ENCODE measurements at regions not wholly inside any gene's neighbourhood (a gene's known extent, or its start where the extent isn't known, plus 50 kb on each side); places are given as distances from the start of the nearest gene placed in this dataset.

GRCh38 chr2:217154923-217155322 is 295.1 kb upstream of the TNP1 start:
- no peak overlapping the region for H3K4me3 ChIP-seq
- 76 to 85% methylated on average over 9 of the region's 9 CpGs for WGBS, 2 donors
- no peaks in the 10 kb centered on the region for H3K36me3 ChIP-seq
- H3K27me3 ChIP-seq, result no peaks in the 10 kb centered on the region
- ATAC-seq (ENCODE audit: low FRiP score in 2 of 2) (no peak), DNase-seq (no peak)
- TF ChIP-seq POLR2A (IDR thresholded peaks at IDR 0.05) (no peak), EP300 (IDR thresholded peaks at IDR 0.05) (no peak), POLR2AphosphoS5 (IDR thresholded peaks at IDR 0.05) (no peak)
- TF ChIP-seq, protein P1, sequence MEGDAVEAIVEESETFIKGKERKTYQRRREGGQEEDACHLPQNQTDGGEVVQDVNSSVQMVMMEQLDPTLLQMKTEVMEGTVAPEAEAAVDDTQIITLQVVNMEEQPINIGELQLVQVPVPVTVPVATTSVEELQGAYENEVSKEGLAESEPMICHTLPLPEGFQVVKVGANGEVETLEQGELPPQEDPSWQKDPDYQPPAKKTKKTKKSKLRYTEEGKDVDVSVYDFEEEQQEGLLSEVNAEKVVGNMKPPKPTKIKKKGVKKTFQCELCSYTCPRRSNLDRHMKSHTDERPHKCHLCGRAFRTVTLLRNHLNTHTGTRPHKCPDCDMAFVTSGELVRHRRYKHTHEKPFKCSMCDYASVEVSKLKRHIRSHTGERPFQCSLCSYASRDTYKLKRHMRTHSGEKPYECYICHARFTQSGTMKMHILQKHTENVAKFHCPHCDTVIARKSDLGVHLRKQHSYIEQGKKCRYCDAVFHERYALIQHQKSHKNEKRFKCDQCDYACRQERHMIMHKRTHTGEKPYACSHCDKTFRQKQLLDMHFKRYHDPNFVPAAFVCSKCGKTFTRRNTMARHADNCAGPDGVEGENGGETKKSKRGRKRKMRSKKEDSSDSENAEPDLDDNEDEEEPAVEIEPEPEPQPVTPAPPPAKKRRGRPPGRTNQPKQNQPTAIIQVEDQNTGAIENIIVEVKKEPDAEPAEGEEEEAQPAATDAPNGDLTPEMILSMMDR (IDR thresholded peaks at IDR 0.05), result no peak
- no peaks in the 10 kb centered on the region for H3K9me3 ChIP-seq
- H3K27ac ChIP-seq, result no peak overlapping the region
- H3K4me1 ChIP-seq, result no peaks in the 10 kb centered on the region

- no peaks in the 10 kb centered on the region for H3K9me3 ChIP-seq
- H3K27ac ChIP-seq, result no peak overlapping the region
- H3K4me3 ChIP-seq, result no peak overlapping the region
- H3K4me1 ChIP-seq, result no peaks in the 10 kb centered on the region
- 73 to 85% methylated on average over 5 of the region's 5 CpGs for WGBS, 2 donors
- H3K36me3 ChIP-seq, result no peaks in the 10 kb centered on the region
- ATAC-seq (ENCODE audit: low FRiP score in 2 of 2) (no peak), DNase-seq (no peak)
- TF ChIP-seq POLR2A (IDR thresholded peaks at IDR 0.05), result no peak
- no peak for TF ChIP-seq EP300 (IDR thresholded peaks at IDR 0.05)
- TF ChIP-seq, protein P1 (IDR thresholded peaks at IDR 0.05), result no peak
- no peaks in the 10 kb centered on the region for H3K27me3 ChIP-seq
Measured at GRCh38 chr2:217153510-217153909, 293.6 kb upstream of the TNP1 start.

DNA sequence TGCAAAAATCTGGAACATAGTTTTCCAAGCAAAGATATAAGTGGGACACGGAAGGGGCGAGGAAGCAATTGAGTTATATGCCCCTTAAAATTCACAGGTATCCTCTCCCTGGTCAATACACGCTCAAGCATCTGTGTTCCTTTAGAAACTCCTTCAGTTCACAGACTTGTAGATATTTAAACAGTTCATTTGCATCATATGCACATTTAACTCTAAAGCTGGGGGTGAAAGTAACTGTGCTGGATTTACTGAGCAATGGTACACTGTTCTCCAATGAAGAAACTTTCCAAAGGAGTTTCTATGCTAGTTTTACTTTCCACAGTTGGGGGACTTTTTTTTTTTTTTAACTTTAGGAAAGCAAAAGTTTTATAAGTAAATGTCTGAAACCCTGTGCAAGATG is 293.0 kb upstream of the TNP1 start:
- ATAC-seq (ENCODE audit: low FRiP score in 2 of 2), result no peak
- H3K27me3 ChIP-seq, result no peaks in the 10 kb centered on the region
- TF ChIP-seq POLR2AphosphoS5 (IDR thresholded peaks at IDR 0.05) (no peak), EP300 (IDR thresholded peaks at IDR 0.05) (no peak)
- TF ChIP-seq, protein P1 (IDR thresholded peaks at IDR 0.05), result no peak
- H3K4me1 ChIP-seq, result peaks cover 0 to 3% (median 0%) of the 10 kb centered on the region in 4 donors
- no peak for DNase-seq
- no peaks in the 10 kb centered on the region for H3K36me3 ChIP-seq
- no peaks in the 10 kb centered on the region for H3K9me3 ChIP-seq
- no peak overlapping the region for H3K27ac ChIP-seq
- 93 to 95% methylated on average over 3 of the region's 3 CpGs for WGBS, 2 donors
- no peak overlapping the region for H3K4me3 ChIP-seq

- Histone ChIP-seq H3K27ac (no peak overlapping the region), H3K9me3 (no peaks in the 10 kb centered on the region), H3K4me1 (peaks cover 0 to 3% (median 0%) of the 10 kb centered on the region in 4 donors), H3K36me3 (no peaks in the 10 kb centered on the region), H3K4me3 (no peak overlapping the region), H3K27me3 (no peaks in the 10 kb centered on the region)
- TF ChIP-seq POLR2AphosphoS5 (IDR thresholded peaks at IDR 0.05) (peak in 1 of 2 donors; percentile 17), POLR2A (IDR thresholded peaks at IDR 0.05) (no peak)
- WGBS, 2 donors, result 69 to 80% methylated on average over 10 of the region's 10 CpGs
- DNase-seq, result no peak
- no peak for ATAC-seq (ENCODE audit: low FRiP score in 2 of 2)
Measured at GRCh38 chr2:217151509-217152206, 291.8 kb upstream of the TNP1 start.

DNA sequence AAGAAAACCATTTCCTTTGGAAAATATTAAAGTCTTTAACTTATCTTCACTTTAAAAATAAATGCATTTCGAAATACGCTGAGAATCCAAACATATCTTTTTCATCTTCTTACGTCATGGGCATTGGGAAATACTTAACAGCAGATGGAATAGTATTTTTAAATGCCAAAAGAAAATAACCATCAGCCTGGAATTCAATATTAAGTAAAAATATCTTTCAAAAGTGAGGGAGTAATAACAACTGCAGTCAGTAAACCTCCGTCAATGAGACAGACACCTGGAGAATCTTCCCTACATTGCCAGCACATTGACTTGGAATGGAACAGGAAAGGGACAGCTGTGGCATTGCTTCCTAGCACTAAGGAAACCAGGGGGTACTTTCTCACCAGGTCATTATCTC is 290.4 kb upstream of the TNP1 start:
- Histone ChIP-seq H3K4me3 (no peak overlapping the region), H3K27ac (no peak overlapping the region), H3K36me3 (no peaks in the 10 kb centered on the region), H3K9me3 (no peaks in the 10 kb centered on the region), H3K27me3 (no peaks in the 10 kb centered on the region), H3K4me1 (peaks cover 0 to 3% (median 0%) of the 10 kb centered on the region in 4 donors)
- no peak for DNase-seq
- no peak for ATAC-seq (ENCODE audit: low FRiP score in 2 of 2)
- no peak for TF ChIP-seq EP300 (IDR thresholded peaks at IDR 0.05)
- TF ChIP-seq POLR2A (IDR thresholded peaks at IDR 0.05), result no peak
- TF ChIP-seq POLR2AphosphoS5 (IDR thresholded peaks at IDR 0.05), result no peak
- TF ChIP-seq, protein P1 (IDR thresholded peaks at IDR 0.05), result no peak
- 78 to 81% methylated on average over 4 of the region's 4 CpGs for WGBS, 2 donors
